ENCODE measurements at regions not wholly inside any gene's neighbourhood (a gene's known extent, or its start where the extent isn't known, plus 50 kb on each side); places are given as distances from the start of the nearest gene placed in this dataset.
"Not testable (repeated sequence)": the region's sequence is repeated elsewhere in the genome, so short reads cannot be mapped to it uniquely, and the experiment has no call there.

DNA sequence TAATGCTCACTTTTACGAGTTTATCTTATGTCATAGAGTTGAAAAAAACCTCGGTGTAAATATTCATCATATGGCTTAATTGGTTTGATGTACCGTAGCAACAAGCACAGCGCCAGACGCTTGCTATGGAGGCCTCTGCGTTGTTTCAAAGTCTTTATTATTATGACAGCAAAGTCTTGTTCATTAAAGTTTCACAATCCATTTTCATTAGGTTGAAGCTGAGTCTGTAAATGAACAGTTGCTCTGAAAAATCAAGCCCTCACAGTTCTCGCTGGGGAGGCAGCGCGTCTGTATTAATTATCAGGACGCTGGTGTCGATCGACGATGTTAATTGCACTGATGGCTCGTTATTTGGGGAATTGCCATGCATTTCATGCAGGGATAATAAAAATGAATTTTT is 185.6 kb downstream of the INSC start:
- DNase-seq = no peak

DNA sequence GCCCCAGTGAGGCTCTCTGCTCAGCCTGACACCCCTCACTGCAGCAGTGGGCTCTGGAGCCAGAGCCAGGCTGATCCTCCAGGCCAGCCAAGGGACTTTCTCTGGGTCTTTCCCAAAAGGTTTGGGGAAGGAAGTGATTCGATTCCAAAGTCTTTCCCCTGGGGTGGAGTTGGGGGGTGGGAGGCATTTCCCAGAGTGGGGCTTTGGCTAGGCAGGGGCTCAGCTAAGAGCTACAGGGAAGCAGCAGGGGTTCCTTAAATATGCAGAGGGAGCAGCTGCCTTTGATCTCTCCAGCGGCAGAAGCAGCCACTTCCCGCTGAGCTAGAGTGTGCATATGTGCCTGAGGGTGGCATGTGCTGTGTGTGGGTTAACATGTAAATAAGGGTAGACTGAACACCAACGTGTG is 192.9 kb downstream of the INSC start:
- DNase-seq = no peak

DNA sequence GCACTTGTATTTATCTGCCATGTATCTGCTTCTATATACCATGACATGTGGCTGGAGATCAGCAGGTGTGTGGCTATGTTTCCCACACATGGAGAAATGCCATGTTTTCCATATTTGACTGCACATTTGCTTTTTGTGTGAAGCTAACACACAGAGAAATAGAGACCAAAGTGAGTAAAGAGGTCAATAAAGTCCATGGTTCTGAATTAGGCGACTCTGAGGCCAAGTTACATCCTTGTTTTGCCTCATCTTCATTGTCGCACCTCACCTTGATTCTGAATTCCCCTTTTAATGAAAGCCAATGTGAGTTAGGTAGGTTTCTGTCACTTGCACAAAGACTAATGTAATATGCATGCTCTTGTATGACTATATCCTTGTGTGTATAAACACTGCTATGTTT is 194.1 kb downstream of the INSC start:
- no peak for DNase-seq

DNA sequence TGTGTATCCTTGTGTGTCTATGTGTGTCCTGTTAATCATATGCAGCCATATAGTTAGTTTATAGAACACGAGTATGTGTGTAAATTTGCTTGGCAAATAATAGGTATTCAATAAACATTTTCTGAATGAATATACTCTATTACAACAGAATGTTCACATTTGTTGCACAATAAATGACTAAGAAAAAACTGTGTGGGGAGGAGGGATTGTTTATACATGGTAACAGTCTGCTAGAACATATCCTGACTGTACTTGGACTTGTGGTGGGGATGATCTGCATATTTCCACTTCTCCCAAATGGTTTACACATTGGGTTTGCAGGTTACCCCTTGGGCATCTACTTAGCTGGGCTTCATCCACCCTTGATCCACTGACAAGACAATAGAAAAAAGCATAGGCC is 194.6 kb downstream of the INSC start:
- DNase-seq = no peak

DNA sequence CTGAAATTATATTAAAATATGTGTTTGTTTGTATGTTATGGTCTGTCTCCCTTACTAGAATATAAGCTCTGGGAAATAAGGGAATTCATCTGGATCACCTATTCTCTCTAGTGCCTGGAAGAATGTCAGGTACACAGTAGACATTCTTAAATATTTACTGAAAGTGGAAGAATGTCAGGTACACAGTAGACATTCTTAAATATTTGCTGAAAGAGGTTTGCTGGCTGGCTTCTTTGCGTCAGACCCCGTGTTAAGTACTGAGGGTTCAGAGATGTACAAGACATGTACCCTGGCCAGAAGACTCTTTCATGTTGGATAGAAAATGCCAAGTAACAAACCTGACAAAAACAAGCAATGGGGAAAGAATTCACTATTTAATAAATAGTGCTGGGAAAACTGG is 199.1 kb downstream of the INSC start:
- no peak for DNase-seq

DNA sequence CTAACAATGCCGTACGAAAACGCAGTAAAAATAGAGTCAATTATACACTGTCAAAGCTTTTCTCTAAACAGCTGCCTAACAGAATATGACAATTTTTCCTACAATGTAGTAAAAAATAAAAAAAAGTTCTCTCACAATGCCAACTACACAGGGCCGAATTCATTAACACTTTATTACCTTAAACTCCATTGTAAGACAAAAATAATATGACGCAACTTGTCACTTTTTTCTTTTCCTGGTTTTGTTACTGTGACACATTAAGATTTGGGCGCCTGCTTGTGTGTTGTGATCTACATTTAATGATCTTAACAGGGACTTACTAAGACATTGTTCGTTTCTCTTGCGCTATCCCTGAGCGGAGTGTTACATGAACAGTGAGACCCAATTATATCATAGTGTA is 204.1 kb downstream of the INSC start:
- no peak for DNase-seq

DNA sequence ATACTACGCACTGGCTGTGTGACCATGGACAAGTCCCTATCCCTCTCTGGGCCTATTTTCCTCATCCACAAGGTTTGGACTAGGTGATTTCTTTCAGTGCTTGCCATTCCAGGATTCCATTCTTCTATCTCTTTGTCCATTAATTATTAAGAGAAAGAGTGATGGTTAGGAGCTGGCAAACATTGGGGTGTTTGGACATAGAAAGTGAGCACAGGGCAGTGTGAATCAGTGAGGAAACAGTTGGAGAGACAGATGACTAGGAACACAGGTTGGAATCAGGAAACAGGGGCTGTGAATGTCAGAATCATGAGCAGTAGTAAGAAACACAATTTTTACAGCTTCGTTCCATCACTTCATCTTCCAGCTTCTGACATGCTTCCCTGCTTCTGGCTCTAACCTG is 211.8 kb downstream of the INSC start:
- DNase-seq = no peak

DNA sequence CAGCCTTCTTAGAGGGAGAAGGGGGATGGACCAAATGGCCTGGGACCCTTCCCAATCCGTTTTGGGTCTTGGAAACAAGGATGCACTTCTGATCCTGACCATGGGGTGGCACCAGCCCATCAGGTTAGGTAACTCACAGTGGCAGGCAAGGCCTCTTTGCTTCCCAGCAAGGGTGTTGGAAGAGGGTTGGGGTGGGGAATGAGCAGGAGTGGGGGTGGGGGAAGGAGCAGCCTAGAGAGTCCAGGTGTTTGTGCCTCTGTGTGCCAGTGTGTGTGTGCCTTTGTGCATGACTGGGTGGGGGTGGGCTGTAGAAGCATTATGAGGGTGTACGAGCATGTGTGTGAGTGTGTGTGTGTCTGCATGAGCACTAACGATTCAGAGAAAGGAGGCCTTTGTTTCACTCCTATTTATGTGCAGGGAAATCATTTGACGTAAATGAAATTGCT is 213.1 kb downstream of the INSC start:
- DNase-seq = peak; percentile 81

DNA sequence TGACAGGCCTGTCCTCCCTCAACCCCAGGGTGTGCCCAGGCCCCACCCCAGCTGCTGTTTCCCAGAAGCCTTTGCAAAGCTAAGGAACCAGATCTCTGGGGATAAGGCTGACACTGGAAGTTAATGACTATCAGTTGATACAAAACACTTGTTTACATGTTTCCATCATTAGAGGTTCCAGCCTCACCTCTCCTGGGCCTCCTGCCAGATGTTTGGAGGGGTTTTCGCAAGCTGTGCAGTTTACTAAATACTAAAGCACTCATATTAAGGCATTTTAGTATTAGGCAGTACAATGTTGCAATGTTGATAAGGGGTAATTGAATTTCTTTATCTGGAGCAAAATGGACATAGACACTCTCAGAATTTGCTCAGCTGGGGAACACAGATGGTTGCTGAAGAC is 218.7 kb downstream of the INSC start:
- DNase-seq = no peak

DNA sequence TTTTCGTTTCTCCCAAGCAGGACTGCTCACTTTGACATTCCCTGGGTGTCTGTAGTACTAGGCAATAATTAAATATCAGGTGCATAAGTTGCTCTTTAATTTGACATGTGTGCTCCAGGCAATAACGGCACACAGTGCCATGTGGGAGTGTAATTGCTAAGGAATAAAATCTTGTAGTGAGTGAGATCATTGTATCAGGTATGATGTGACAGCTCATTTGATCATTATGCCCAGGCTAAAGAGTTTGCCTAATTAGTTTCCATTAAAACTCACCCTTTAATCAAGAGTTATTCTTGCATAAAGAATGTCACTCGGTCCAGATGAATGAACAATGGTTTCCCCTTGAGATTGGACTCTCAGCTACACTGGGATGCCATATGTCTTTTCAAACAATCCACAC is 220.0 kb downstream of the INSC start:
- no peak for DNase-seq

DNA sequence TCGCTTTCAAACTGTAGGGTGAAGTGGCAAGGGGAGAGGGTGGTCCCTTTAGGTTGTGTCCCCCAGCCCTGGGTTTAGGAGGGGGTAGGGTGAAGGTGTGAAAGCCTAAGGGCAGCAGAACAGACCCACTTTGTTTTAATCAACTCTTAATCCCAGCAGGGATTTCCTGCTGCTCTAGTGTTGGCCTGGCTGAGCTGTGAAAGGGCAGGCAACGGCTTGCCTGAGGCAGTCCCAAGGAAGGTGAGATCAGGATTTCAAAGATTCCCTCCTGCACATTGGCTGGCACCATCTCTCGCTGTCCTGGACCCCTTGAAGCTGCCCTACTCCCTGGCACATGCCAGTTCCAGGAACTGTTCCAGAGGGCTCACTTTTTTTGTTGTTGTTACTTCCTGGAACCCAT is 221.3 kb downstream of the INSC start:
- DNase-seq = no peak

DNA sequence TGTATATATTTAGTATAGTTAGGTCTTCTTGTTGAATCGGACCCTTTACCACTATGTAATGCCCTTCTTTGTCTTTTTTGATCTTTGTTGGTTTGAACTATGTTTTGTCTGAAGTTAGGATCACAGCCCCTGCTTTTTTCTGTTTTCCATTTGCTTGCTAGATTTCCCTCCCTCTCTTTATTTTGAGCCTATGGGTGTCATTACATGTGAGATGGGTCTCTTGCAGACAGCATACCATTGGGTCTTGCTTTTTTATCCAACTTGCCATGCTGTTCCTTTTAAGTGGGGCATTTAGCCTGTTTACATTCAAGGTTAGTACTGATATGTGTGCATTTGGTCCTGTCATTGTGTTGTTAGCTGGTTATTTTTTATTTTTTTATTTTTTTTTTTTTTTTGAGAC is 224.6 kb downstream of the INSC start:
- no peak for DNase-seq

DNA sequence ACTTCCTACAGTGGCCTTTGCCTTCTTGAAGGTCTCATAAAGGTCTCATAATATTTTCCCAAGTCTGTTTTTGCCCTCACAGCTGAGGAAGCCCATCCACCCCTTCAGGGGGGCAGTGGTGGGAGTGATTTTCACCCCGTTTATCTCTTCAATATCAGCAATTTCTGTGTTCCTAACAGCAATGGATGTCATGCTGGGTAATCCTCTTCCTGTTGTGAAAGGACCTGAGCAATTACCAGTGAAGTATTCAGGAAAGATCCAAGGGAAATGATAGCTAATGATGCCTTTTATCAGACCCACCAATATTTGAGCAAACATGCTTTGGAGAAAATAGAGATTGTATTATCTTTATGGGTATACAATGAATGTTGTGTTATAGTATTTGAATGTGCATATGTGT is 226.9 kb downstream of the INSC start:
- no peak for DNase-seq

DNA sequence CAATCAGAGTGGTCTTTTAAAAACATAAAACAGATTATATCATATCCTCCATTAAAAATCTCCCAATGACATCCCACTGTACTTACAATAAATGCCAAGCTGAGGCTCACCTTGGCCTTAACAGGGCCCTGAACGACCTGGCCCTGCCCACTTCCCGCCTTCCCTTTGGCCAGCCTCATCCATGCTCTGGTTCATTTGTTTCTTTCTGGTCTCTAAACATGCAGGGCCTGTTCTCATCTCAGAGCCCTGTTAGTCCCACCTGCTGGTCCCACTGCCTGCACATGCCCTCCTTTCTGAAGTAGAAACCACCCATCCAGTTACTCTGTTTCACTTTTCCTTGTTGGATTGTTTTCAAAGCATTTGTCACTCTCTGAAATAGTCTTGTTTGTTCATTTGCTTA is 227.4 kb downstream of the INSC start:
- DNase-seq = no peak

DNA sequence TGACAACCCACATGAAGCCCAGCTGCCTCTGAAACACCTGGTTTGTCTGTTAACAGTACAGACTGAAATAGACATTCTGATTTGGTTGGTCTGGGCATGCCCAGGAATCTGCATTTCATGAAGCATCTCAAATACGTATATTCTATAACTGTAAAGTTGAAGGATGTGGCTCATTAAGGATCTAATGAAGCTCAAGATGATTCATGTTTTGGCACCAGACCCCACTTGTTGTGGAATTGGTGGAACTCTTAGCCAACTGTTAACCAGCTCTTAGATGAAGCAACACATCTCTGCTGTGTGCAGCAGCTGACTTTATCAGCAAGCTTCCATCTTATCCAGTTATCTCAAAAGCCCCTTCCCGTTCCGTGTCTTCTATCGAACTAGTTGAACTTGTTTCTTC is 232.2 kb downstream of the INSC start:
- DNase-seq = no peak

DNA sequence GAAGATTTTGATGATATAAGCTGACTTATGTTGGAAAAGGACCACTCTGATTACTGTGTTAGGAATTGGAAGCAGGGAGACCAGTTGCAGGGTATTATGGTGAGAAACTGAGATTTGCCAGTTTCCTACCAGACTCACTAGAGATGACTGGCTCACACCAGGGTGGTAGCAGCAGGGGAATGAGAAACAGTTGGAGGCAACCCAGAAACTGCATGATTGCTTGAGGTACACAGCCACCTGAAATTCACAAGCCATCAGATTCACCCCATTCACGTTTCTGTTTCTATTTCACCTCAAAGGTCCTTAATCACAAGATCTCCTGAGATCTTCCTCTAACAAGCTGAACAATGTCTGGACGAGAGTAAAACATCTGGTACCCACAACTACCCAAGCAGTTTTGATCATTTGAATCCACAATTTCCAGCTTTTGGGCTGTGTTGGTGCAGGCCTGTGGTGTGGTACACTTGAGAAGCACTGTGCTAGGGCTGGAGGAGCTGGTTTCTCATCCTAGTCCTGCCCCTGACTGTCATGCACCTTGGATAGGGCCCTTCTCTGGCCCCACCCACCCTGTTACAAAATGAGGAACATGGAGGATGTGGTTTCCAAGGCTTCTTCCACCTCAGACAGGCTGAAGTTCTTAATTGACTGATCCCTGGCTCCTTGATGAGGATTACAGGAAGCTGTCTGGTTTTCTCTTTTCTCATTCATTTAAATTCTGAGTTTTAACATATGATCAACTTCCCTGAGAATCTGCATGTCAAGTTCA is 233.4 kb downstream of the INSC start:
- no peak for DNase-seq

DNA sequence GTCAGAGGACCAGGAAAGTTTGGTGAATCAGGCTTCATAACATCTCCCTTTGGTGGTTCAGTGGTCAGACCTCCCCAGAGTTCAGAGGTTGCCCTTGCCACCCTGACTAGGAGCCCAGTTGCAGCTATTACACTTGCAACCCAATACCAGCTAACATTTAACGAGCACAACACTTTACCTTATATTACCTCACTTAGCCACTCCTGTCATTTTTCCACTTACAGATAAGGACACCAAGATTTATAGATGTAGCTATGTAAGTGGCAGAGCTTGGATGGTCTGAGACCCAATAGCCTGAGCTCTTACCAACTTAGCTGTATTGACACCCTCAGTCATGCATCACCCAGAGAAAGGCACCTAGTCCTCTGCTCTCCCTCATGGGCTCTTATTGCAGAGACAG is 234.7 kb downstream of the INSC start:
- no peak for DNase-seq

DNA sequence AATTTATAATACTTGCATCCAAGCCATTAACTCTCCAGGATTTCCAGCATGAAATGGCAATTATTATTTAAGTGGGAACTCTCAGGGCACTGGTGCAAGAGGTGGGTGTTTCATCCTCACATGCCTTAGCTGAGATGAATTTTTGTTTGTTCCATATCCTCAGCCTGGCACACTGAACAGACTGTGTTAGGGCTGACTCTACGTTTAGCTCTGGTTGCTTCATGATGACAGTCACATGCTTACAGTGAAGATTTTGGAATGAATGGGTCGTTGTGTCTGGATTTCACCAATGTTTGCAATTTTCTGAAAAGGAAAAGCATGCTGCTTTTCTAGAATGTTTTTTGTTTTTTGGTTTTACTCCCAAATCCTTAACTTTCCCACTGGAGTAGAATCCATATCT is 246.6 kb downstream of the INSC start:
- no peak for DNase-seq

DNA sequence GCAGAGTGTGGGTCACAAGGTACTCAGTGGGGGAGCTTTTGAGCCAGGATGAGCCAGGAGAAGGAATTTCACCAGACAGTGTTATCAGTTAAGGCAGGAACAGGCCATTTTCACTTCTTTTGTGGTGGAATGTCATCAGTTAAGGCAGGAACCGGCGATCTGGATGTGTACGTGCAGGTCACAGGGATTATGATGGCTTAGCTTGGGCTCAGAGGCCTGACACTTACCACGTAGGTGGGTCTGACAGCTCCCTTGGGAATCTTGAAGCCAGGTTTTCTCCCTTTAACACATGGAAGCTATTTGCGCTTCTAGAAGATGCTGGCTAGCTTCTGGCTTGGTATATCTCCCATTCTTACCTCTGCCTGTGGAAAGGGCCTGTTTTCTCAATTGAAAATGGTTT is 250.6 kb downstream of the INSC start:
- not testable (repeated sequence) for DNase-seq

DNA sequence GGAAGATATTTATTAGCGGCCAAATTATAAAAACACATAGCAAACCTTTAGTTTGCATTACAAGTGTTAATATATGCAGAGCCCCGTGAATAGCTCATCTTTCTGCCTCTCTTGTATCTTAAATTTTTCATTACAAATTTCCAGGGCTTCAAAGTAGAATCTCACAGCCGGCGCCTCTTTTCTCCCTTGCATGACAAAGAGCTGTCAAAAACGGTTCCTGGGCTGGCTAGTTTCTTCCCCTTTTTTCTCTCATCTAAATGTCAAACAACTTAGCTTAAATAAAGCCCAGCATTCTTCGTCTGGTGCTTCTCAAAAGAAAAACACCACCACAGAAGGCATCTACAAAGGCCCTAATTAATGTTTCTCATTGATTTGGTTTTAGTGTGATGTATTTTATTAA is 253.0 kb downstream of the INSC start:
- DNase-seq = no peak

DNA sequence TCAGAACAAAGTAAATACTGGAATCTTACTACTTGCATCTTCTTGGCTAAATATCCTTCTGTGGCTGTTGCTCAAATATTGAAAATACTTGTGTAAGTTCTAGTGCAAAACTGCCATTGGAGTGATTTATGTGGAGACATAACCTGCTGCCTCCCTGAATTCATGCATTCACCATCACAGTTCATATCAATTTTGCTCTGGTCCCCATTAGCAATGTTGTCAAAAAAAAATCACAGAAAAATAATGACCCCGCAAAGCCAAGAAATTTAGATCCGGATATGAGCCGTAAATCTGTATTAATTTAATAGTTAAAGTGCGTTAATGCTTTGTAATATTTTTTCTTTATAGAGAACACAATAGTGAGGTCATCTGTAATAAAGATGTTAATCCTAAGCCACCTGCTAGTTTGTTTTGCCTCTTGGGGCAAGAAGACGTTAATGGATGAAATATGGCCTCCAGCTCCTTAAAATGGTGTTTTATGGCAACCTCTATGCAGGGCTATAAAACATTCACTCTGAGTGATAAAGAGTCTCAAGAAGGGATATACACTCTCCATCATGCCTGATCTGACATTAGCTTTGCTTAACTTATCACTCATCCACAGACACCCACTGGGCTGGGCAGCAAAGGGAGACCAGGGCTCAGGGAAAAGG is 255.9 kb downstream of the INSC start:
- DNase-seq = no peak

DNA sequence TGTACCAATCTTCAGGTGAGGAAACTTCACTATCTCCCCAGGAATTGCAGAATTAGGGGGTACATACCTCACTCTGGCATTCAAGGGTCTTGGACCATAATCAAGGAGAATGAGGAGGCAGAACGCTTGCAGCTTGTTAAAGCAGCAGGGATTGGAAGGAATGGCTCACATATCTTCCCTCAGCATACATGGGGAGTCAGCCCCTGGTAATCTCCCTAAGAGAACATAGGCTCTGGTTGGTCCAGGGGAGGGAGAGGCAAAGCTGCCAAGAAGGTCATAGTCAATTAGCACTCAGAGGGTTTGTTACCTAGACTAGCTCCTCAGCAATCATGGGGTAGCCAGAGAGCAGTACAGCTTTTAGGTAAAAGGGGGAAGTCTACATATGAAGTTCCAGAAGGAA is 256.8 kb downstream of the INSC start:
- no peak for DNase-seq

DNA sequence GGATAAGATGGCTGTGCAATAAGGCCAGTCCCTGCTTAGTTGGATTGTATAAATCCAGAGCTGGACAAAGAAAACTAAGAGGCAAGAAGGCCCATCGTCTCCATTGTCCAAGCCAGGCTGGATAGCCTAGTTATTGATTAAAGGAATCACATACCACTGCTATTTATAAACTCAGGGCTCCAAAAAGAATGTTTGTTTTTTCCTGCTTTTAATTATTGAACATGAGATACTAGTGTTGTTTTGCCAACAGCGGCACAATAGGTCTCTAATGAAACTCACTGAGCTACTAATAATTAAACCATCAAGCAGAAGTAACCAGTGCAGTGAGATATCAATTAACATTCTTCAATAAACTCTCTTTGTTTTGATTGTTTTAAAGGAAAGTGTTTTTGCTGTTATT is 259.7 kb downstream of the INSC start:
- DNase-seq = no peak

DNA sequence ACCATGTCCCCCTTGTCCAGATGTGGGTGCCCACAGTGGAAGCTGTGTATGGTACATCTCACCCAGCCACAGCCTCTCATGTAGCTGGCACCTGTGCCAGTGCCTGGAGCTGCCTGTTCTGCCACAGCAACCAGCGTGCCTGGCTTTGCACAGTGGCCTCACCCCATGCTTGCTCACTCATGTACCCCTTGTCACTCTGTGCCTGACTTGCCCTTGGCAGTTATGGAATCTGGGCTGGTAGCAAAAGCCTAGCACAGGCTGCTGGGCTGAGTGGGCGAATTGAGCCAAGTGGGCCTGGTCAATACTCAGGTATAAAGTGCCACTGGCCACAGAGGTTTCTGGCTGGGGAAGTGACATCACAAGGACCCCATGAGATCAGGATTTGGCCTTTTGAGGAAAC is 264.2 kb downstream of the INSC start:
- DNase-seq = no peak

DNA sequence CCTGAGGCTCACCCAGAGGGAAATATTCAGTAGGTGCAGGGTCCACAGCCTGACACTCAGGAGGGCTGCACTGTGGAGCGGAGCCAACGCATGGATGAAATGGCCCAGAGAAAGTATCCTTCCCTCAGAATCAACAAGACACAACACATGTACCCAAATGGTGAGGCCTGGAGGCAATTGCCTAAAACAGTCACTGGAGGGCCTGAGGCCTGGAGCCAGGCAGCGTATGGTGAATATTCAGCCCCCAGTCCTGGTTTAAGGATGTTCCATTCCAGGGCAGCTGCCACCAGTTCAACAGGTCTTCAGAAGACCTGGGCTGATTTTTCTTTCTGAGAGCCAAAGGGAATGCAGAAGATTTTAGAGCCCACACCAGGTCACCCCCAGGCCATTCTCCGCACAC is 264.8 kb downstream of the INSC start:
- no peak for DNase-seq
